Activated CD4-positive, alpha-beta T cell treated with anti-CD3 and anti-CD28 coated beads, Interleukin-2, amount 50 U/mL, for 24 hours (primary cell): ENCODE measurements at regions not wholly inside any gene's neighbourhood (a gene's known extent, or its start where the extent isn't known, plus 50 kb on each side); places are given as distances from the start of the nearest gene placed in this dataset.
"Not testable (repeated sequence)": the region's sequence is repeated elsewhere in the genome, so short reads cannot be mapped to it uniquely, and the experiment has no call there.

Experiments
- DNase-seq, 2 donors: peaks; one replicate each; pipeline ENCODE4 v3.0.0-alpha.2; 2020; ENCODE audit warnings: low read depth in 1 of 2, low spot score in 1 of 2

- no peak for DNase-seq
Measured at GRCh38 chr5:67817652-67818051, 397.9 kb upstream of the PIK3R1 start.

- DNase-seq = no peak
Measured at GRCh38 chr5:67816456-67816855, 399.1 kb upstream of the PIK3R1 start.

GRCh38 chr5:67815455-67816391, 399.8 kb upstream of the PIK3R1 start:
- no peak for DNase-seq

- no peak for DNase-seq
Measured at GRCh38 chr5:67814569-67815311, 400.8 kb upstream of the PIK3R1 start.

GRCh38 chr5:67813877-67814539, 401.5 kb upstream of the PIK3R1 start:
- no peak for DNase-seq

GRCh38 chr5:67809589-67809988, 406.0 kb upstream of the PIK3R1 start:
- no peak for DNase-seq

- DNase-seq = no peak
Measured at GRCh38 chr5:67808340-67808739, 407.2 kb upstream of the PIK3R1 start.

- no peak for DNase-seq
Measured at GRCh38 chr5:67807439-67807888, 408.1 kb upstream of the PIK3R1 start.

GRCh38 chr5:67806654-67807438, 408.7 kb upstream of the PIK3R1 start:
- no peak for DNase-seq

GRCh38 chr5:67805666-67806348, 409.7 kb upstream of the PIK3R1 start:
- DNase-seq = no peak

- no peak for DNase-seq
Measured at GRCh38 chr5:67802766-67803165, 412.8 kb upstream of the PIK3R1 start.

GRCh38 chr5:67799732-67800234, 415.8 kb upstream of the PIK3R1 start:
- no peak for DNase-seq

- DNase-seq = not testable (repeated sequence)
Measured at GRCh38 chr5:67798470-67798869, 417.1 kb upstream of the PIK3R1 start.

- DNase-seq = no peak
Measured at GRCh38 chr5:67795781-67796477, 419.6 kb upstream of the PIK3R1 start.

- DNase-seq = no peak
Measured at GRCh38 chr5:67793966-67794365, 421.6 kb upstream of the PIK3R1 start.

- no peak for DNase-seq
Measured at GRCh38 chr5:67793418-67793817, 422.1 kb upstream of the PIK3R1 start.

- no peak for DNase-seq
Measured at GRCh38 chr5:67792891-67793290, 422.7 kb upstream of the PIK3R1 start.

GRCh38 chr5:67790390-67790789, 425.2 kb upstream of the PIK3R1 start:
- no peak for DNase-seq

GRCh38 chr5:67779893-67780623, 435.5 kb upstream of the PIK3R1 start:
- DNase-seq = not testable (repeated sequence)
